GM03348 (cell line): ENCODE measurements at regions not wholly inside any gene's neighbourhood (a gene's known extent, or its start where the extent isn't known, plus 50 kb on each side); places are given as distances from the start of the nearest gene placed in this dataset.

Experiments used
- DNase-seq: peaks from one replicate; pipeline ENCODE4 v3.0.0; 2012; ENCODE audit warnings: low spot score

DNA sequence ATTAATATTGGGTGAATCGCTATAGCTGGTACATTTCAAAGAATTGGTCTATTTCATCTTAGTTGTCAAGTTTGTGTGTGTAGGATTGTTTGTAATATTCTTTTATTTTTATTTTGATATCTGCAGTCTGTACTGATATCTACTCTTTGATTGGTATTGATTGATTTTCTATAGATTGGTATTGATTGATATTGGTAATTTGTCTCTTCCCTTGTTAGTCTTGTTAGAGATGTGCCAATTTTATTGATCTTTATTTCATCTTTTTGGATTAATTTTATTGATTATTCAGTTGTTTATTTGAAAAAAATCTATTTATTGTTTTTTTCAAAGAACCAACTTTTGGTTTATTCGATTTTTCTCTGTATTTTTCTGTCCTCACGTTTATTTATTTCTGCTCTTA is 61.4 kb downstream of the TM2D3 start:
- DNase-seq: no peak

DNA sequence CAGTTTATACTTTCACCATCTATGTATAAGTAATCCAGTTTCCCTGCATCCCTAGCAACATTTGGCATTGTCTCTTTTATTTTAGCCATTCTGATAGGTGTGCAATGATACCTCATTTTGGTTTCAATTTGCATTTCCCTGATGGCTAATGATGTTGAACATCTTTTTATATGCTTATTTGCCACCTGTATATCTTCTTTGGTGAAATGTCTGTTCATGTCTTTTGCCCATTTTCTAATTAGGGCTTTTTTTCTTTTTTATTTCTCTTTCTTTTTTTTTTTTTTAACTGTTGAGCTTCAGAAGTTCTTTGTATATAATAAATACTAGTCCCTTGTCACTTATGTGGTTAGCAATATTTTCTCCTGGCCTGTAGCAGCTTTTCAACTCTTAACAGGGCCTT is 68.9 kb downstream of the TM2D3 start:
- no peak for DNase-seq

DNA sequence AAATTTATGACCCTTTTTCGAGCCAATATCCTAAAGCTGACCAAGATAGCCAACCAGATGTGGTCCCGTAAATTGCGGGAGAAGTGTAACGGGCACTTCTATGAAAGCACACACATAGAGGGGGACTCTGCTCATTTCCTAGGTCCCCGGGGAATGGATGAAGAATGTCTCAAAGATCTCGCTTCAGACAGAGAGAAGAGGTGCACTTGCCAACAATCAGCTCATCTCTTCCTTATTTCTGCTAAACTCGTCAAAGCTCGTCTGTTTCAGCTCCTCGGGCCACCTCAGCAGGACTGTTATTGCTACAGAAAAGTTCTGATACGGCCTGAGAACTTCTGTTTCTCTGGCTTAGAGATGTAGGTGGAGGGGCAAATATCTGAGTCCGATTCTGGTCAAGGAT is 71.8 kb downstream of the TM2D3 start:
- no peak for DNase-seq

DNA sequence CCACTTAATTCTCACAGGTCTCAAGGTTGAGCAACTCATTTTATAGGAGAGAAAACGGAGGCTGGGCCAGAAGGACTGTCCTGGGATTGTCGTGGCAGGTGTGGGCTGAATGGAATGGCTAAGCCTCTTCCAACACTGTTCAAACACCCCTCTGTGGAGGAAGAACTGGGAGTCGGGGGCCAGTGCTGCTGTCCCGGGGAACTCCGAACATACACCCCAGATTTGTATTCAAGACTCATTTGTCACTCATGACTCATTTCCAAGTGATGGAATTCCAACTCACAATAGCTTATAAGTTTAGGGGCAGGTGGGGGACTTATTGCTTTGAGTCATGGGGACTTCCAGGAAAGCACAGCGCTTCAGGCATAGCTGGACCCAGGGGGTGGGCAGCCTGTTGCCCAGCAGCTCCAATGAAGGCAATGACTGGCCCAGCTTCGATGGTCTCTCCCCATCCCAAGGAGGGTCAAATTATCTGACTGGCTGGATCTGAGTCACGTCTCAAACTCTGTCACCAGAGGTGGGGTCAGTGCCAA is 72.5 kb downstream of the TM2D3 start:
- DNase-seq: no peak

DNA sequence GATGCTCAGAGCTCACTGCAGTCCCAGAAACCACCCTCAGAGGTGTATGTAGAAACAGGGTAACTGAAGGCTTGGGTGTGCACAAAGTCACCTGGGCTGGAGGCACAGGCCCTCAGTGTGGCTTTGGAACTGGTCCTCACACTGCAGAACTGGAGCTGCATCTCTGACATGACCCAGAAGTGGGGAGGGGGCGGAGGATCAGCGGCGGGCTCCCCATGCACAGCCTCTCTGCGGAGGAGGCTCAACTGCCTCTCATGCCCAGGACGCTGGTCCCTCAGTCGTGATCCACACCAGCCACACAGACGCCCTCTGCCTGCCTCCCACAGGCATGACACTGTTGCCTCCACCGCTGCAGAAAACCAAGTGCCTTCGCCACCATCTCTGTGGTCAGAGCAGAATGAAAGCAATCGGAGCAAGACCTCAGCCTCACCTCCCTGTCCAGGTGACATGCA is 73.7 kb downstream of the TM2D3 start:
- peak; percentile 69 for DNase-seq

DNA sequence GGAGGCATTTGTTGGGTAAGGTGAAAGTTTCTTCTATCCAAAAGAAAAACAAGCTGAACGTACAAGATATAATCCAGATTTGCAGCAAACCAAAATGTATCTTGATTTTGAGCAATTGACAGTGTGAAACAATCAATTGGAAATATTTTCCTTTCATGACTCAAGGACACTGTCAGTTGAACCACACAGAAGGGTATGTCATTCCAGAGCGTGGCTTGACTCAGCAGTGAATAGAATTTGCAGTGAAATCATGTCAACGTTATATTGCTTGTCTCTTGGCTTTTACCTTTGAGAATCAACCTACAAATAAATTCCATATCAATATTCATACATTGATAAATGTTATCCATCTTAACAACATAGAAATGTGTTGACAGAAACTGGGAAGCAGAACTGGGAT is 78.2 kb downstream of the TM2D3 start:
- no peak for DNase-seq

DNA sequence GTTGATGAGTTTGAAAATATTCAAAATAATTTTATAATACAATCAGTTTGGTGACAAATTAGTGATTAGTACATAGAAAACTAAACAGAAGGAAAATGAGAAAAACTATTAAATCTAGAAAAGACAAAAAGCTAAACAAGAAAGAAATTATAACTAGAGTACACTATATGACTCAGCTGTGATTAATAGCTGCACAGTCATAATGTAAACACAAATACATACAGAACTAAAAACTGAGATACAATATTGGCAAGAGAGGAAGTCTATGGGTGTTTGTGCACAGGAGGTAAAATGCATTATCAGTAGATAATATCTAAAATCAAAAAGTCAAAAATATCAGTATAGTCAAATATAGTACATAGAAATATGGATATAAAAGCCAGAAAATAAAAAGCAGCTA is 80.7 kb upstream of the PCSK6 start:
- no peak for DNase-seq

DNA sequence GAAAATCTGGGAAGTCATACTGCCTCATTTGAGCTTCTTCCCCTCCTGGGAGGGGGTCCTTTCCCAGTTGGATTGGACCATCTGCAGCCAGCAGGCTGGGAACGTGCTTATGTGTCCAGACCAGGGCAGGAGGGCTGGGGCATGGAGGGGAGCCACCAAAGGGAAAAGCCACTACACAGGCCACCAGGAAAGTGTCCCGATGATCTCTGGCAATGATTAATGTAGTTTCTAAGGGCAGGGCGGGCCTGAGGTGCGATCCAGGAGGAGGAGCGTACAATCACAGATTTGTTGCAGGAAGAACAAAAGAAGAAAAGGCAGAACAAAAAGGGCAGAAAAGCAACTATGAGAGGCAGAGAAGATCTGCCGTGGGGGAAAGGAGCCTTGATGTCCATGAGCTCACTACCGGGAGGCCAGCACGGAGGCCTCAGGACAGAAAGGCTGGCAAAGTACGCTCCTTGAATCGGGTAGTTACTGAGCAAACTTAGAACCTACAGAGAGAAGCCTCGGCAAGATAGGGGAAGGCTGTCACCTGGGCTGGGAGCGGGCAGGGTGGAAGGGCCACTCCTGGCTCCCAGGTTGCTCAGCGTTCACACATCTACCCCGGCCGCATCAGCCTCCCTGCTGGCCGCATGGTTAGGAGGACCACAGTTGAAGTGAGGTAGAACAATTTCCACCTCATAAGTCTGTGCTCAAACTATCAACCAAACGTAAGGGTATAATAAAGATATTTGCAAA is 79.5 kb upstream of the PCSK6 start:
- DNase-seq: no peak

DNA sequence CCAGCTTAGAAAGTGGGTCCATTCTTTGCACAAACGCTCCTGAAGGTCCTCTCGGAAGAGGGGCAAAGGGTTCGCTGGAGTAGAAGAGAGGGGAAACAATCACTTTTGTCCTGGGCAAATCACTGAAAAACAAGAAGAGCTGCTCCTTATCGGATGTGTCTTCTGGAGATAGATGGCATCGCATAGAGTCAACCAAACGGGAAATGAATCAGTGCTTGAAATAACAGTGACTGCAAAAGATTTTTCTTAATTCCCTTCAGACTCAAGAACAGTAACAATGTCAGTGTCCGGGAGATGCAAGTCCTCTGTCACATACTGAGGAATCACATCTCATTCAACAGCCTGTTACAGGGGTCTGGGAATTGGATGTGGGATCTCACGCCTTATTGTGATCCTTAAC is 78.8 kb upstream of the PCSK6 start:
- no peak for DNase-seq

DNA sequence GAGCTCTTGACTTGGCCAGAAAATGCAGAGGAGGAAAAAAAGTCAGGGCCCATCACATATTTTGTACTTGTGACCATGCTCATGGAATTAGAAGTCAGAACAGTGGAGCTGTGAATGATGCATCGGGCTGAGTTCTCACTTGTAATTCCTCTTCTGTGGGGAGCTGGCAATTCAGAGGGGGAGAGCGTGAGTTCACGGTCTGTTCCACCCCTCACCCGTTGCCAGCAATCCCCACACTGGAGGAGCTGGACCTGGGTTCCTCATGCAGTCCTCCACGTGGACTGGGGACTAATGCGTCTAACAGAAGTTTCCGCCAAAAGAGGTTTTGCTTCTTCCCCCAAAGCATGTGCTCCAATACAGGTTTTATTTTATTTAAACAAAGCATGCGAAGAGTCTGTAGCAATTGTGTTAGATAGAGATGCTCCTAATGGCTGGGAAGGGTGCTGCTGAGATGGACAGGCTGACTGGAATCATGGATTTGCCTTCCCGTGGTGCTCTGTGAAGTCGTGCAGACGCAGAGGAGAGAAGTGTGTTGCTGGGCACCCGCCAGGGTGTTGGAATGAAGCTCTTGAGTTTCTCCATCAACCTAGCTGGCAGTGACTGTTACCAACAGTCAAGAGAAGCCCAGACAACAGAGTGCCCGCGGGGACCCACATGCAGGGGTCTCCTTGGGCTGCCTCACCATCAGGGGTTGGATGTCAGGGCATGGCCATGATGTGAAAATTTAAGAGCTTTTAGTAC is 77.4 kb upstream of the PCSK6 start:
- no peak for DNase-seq

DNA sequence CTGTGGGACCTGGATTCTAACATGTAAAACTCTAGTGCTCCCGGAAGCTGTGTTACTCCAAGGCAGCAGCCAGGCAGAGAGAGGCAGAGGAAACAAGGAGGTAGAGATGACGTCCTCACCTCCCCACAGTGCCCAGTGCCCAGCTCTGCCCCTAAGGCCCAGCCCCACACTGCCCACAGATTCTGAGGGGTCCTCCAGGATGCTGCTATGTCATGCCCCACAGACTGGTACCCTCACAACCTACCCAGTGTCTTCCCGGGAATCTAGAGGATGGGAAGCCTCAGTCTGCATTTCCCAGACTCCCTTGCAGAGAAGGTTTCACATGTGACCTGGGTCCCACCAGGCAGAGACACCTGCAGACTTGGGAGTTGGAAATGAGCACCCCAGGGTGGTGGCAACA is 75.9 kb upstream of the PCSK6 start:
- no peak for DNase-seq

DNA sequence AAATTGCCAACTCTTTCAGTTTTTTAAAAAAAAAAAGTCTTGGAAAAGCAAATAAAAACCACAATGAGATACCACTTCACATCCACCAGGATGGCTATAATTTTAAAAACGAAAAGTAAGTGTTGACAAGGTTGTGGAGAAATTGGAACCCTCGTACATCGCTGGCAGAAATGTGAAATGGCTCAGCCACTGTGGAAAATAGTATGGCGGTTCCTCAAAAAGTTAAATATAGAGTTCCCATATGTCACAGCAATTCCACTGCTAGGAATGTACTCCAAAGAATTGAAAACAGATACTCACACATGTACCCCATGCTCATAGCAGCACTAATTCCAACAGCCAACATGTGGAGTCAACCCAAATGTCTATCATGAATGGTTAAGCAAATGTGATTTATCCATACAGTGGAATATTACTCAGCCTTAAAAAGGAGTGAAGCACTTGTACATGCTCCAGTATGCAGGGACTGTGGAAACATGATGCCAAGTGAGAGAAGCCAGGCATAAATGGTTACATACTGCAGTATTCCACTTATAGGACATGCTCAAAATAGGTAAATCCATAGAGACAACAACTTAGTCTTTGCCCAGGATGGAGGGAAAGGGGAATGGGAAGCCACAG is 73.8 kb upstream of the PCSK6 start:
- no peak for DNase-seq

DNA sequence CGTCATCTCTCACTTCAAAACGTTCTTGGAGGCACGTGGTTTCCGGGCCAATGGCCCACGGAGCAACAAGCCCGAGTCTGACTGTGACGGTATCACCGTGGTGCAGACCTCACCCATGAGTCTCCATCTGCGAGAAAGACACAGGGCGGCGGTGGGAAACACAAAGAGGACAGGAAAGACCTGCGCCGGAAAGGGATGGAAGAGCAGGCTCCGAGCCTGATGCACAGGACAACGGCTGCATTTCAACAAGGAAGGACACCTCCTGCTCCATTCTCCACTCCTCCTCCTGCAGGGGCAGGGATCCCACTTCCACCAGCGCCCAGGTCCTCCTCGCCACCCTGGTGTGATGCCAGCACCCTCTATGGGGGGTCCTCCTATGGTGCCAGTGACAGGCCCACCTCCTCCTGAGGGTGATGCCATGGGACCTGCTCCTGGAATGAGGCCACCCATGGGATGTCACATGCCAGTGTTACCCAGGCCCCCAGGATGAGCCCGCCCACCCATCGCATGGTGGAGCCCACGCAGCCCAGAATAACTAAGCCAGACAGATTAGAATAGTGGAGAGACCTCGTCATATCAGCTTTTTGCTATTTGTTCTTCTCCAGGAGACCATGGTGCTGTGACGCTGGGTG is 73.0 kb upstream of the PCSK6 start:
- no peak for DNase-seq

DNA sequence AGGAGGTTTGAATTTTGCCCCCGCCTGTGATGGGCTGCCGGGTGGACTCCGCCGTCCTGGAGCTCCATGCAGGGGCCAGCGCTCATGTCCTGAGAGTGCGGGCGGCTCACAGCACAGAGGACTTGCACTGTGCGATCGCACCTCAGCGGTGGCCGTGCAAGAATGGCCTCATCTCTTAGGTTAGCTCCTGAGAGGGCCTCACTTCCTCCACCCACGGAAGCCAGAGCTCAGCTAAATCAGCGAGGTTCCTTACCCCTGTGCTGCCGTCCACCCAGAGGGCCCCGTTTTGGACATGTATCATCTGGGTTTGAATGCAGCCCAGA is 72.0 kb upstream of the PCSK6 start:
- no peak for DNase-seq

DNA sequence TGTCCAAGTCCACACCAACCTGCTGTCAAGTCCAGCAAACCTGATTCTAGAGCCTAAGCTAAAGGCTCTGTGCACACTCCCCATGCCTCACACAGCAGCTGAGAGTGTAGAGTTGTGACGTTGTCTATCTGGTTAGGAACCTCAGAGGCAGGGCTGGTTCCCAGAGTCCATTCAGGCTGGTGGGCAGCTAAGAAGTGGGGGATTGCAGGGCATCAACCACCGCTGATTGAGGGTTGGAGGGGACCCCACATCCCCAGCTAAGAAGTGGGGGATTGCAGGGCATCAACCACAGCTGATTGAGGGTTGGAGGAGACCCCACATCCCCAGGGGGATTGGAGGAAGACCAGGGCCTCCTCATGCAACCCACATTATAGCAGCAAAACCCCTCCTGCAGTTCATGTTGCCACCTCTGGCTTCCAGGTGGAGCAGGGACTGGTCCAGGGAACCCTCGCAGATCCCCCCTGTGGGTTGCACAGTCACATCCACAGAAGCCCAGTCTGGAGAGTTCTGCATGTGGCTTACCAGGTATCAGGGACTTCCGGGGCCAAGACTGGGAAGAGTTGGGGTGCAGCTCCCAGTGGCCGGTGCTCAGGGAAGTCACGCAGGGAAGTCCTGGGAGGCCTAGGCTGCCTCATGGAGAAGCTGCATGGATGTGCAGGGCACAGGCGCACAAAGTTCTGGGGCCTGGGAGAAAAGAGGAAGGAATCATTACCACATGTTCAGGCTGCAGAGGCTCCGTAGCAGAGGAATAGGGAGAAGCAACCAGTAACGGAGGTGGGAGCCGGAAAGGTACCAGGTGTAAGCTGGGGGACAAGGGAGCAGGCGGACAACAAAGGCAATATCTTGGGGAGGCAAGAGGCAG is 71.4 kb upstream of the PCSK6 start:
- no peak for DNase-seq

DNA sequence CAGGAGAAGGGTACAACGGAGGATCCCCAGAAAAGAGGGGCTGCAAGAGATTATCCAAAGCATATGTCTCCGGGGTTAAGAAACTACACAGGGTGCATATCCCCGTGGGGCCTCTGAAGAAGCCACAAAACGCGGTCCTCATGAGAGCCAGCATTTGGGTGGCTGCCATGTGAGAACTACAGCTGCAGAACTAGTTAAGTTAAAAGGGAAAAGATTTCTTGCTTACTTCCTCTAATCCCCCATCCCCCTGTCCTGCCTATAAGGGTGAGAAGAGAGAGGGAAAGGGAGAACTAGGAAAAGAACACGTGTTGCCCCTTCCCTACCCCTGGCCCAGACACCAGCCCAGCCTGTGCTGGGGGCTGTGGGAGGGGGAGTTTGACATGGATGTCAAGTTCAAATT is 70.4 kb upstream of the PCSK6 start:
- DNase-seq: no peak

DNA sequence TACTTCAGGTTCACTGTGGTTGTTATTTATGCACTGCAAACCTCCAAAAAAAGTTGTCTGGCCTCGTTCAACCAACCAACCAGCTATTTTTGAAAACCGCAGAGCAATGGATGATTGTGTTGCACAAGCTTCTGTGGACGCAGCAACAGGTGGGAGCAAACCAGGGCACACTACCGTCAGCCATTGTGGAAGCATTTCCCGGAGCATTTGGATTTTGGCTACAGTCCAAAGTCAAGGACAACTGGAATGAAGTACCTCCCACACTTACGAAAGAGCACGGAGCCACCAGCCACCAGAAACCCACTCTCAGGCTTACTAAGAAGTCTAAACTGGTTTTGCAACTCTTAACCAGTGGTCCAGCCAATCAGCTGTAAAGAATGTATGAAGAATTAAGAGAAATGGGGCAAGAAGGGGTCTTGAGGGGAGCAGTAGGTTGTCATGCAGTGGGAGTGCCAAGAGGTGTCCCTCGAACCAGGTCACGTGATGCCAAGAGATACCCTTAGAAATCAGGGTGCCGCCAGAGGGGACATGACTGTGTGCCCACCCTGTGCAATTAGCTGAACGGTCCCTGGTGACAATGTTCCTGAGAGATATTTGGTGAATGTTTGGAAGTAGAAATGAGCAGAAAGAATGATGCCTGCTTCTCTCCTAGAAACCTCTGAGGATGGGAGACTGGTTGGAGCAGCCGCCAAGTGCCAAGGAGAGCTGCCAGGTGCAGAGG is 68.9 kb upstream of the PCSK6 start:
- no peak for DNase-seq

DNA sequence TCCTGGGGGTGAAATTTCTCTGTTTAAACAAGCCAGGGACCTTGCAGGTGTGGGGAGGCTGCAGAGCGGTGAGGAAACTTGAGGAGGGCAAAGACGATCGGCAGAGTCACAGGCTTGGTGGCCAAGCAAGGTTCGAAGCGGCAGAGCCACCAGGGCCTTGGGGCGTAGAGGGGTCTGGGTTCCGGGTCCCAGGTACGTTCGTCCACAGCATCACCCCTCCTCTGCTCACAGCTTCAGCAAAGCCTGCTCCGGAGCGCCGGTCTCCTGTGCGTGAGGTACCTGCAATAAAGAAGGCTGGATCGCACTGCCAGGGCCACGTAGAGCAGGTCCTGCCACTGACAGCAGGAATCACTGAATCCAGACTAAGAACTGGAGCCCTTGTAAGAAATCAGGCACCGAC is 66.8 kb upstream of the PCSK6 start:
- no peak for DNase-seq

DNA sequence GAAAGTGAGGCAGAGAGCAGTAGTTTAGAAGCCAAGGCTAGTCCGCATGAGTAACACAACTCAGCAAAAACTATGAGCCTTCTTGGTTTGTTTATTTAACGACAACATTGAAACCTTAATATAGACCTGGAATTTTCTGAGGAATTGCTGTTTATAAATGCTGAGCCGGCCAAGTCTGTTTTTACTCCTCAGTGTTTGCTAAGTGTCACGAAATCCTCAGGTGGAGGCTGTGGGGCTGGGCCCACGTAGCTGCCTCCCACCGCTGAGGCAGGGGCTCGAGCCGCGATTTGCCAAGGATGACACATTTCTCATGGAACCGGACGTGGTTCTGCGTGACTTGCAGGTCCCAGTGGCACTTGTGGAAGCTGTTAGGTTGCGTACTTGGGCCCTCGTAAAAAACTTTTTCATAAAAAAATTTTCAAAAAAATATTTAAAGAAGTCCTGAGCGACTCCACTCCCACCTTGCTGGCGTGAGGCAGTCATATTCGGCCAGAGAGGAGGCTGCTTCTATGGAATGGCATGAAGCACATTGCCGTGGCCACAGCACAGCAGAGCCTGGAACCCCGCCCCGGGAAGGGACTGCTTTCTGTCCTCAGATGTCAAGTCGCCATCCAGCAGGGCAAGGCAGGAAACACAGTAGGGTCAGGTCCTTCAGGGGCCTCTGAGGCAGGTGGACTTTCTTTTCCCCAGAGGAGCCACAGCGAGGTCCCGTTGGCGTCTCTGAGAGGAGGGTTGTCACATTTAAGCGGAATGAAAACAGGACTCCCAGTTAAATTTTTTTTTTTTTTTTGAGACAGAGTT is 64.8 kb upstream of the PCSK6 start:
- no peak for DNase-seq
